ENCODE measurements at regions not wholly inside any gene's neighbourhood (a gene's known extent, or its start where the extent isn't known, plus 50 kb on each side); places are given as distances from the start of the nearest gene placed in this dataset.

DNA sequence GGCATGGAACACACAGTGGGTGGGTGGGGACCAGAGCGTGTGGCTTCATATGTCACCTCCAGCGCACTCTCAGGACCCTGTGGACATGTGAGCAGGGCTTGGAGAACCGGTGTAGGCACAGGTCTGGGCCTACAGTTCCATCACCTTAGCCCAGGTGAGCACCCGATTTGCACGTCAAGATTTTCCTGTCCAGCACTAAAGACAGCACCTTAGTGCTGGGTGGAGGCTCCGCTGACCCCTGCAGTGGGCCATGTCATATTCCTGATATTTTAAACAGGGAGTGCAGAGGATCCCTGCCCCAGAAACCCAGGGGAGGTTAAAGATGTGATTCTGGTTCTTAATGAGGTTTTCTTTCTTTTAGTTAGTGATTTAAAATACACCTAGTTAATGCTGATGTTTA, 356.0 kb upstream of the IRX4 start:
- TF ChIP-seq, protein P1, sequence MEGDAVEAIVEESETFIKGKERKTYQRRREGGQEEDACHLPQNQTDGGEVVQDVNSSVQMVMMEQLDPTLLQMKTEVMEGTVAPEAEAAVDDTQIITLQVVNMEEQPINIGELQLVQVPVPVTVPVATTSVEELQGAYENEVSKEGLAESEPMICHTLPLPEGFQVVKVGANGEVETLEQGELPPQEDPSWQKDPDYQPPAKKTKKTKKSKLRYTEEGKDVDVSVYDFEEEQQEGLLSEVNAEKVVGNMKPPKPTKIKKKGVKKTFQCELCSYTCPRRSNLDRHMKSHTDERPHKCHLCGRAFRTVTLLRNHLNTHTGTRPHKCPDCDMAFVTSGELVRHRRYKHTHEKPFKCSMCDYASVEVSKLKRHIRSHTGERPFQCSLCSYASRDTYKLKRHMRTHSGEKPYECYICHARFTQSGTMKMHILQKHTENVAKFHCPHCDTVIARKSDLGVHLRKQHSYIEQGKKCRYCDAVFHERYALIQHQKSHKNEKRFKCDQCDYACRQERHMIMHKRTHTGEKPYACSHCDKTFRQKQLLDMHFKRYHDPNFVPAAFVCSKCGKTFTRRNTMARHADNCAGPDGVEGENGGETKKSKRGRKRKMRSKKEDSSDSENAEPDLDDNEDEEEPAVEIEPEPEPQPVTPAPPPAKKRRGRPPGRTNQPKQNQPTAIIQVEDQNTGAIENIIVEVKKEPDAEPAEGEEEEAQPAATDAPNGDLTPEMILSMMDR (IDR thresholded peaks at IDR 0.05): no peak
- TF ChIP-seq POLR2A (IDR thresholded peaks at IDR 0.05): no peak

Measured in lower leg skin (tissue), 3 donors.